HepG2 (cell line): ENCODE measurements at regions not wholly inside any gene's neighbourhood (a gene's known extent, or its start where the extent isn't known, plus 50 kb on each side); places are given as distances from the start of the nearest gene placed in this dataset.
A peak's percentile ranks its signal among the peaks of the same experiment; 100 is the strongest.

Experiments used
- ARHGAP35 ChIP-seq: sonication (generic); formaldehyde crosslinking; IDR thresholded peaks from 2 replicates; pipeline ENCODE4 v1.9.0; 2022; ENCODE audit warnings: mild to moderate bottlenecking, inconsistent platforms, moderate library complexity, missing genetic modification reagents, borderline replicate concordance
- ARID4A ChIP-seq: sonication (generic); formaldehyde crosslinking; IDR thresholded peaks from 2 replicates; pipeline ENCODE4 v1.5.0; 2020; ENCODE audit warnings: mild to moderate bottlenecking, missing genetic modification reagents, borderline replicate concordance
- FOXA3 ChIP-seq: IDR thresholded peaks from 2 replicates; pipeline ENCODE4 v1.6.1; 2016; ENCODE audit warnings: missing genetic modification reagents, missing compliant biosample characterization
- ISX ChIP-seq: sonication (generic); formaldehyde crosslinking; conservative IDR thresholded peaks from 2 replicates; pipeline ENCODE4 v1.5.0; 2020; ENCODE audit warnings: missing genetic modification reagents
- MEIS2 ChIP-seq: sonication (generic); formaldehyde crosslinking; IDR thresholded peaks from 2 replicates; pipeline ENCODE4 v1.9.0; 2021; ENCODE audit warnings: mild to moderate bottlenecking, missing genetic modification reagents
- NCOA1 ChIP-seq: sonication (generic); formaldehyde crosslinking; IDR thresholded peaks from 2 replicates; pipeline ENCODE4 v1.9.0; 2021; ENCODE audit warnings: missing genetic modification reagents
- NFE2 ChIP-seq: sonication (generic); formaldehyde crosslinking; IDR thresholded peaks from 2 replicates; pipeline ENCODE4 v1.4.0; 2020; ENCODE audit warnings: missing genetic modification reagents
- NR2C2 ChIP-seq: sonication (generic); formaldehyde crosslinking; IDR thresholded peaks from 2 replicates; pipeline ENCODE4 v1.4.0; 2020; ENCODE audit warnings: missing genetic modification reagents, mild to moderate bottlenecking, moderate library complexity, borderline replicate concordance
- PHF21A ChIP-seq: sonication (generic); formaldehyde crosslinking; IDR thresholded peaks from 2 replicates; pipeline ENCODE4 v1.5.0; 2020; ENCODE audit warnings: mild to moderate bottlenecking, missing genetic modification reagents
- RELA ChIP-seq: sonication (generic); formaldehyde crosslinking; IDR thresholded peaks from 2 replicates; pipeline ENCODE4 v1.4.0; 2020; ENCODE audit warnings: missing genetic modification reagents
- SALL1 ChIP-seq: sonication (generic); formaldehyde crosslinking; IDR thresholded peaks from 2 replicates; pipeline ENCODE4 v1.8.0; 2022; ENCODE audit warnings: mild to moderate bottlenecking, missing genetic modification reagents
- SOX5 ChIP-seq: IDR thresholded peaks from 2 replicates; pipeline ENCODE4 v1.6.1; 2016; ENCODE audit warnings: borderline replicate concordance
- TCF7 ChIP-seq: sonication (generic); IDR thresholded peaks from 2 replicates; pipeline ENCODE4 v1.6.1; 2016; ENCODE audit warnings: antibody characterized with exemption, low read depth
- WIZ ChIP-seq: sonication (generic); formaldehyde crosslinking; IDR thresholded peaks from 2 replicates; pipeline ENCODE4 v1.5.1; 2020; ENCODE audit warnings: mild to moderate bottlenecking, missing genetic modification reagents
- ZFP36L1 ChIP-seq: sonication (generic); formaldehyde crosslinking; IDR thresholded peaks from 2 replicates; pipeline ENCODE4 v1.8.0; 2022; ENCODE audit warnings: mild to moderate bottlenecking, missing genetic modification reagents, moderate library complexity
- ZNF12 ChIP-seq: sonication (generic); formaldehyde crosslinking; IDR thresholded peaks from 2 replicates; pipeline ENCODE4 v1.5.0; 2020; ENCODE audit warnings: missing genetic modification reagents
- ZNF136 ChIP-seq: sonication (generic); formaldehyde crosslinking; IDR thresholded peaks from 2 replicates; pipeline ENCODE4 v1.8.1; 2022; ENCODE audit warnings: low read depth, mild to moderate bottlenecking, moderate library complexity, missing genetic modification reagents
- ZNF143 ChIP-seq: sonication (generic); formaldehyde crosslinking; IDR thresholded peaks from 2 replicates; pipeline ENCODE4 v1.4.0; 2020; ENCODE audit warnings: missing genetic modification reagents
- ZNF180 ChIP-seq: sonication (generic); formaldehyde crosslinking; IDR thresholded peaks from 2 replicates; pipeline ENCODE4 v1.4.0; 2020; ENCODE audit warnings: low read depth, missing genetic modification reagents, borderline replicate concordance
- ZNF713 ChIP-seq: sonication (generic); formaldehyde crosslinking; IDR thresholded peaks from 2 replicates; pipeline ENCODE4 v1.4.0; 2020; ENCODE audit warnings: mild to moderate bottlenecking, missing genetic modification reagents
- ZNF724P ChIP-seq: sonication (generic); formaldehyde crosslinking; IDR thresholded peaks from 2 replicates; pipeline ENCODE4 v1.8.0; 2022; ENCODE audit warnings: missing genetic modification reagents, borderline replicate concordance
- ZSCAN9 ChIP-seq: IDR thresholded peaks from 2 replicates; pipeline ENCODE4 v1.6.1; 2016; ENCODE audit warnings: borderline replicate concordance
- TF ChIP-seq, protein P1 (sequence below): sonication (generic); formaldehyde crosslinking; IDR thresholded peaks from 2 replicates; pipeline ENCODE4 v1.8.1; 2023; ENCODE audit warnings: mild to moderate bottlenecking, moderate library complexity, missing genetic modification reagents
- TF ChIP-seq, protein P2 (sequence below): sonication (generic); formaldehyde crosslinking; IDR thresholded peaks from 2 replicates; pipeline ENCODE4 v1.5.0; 2020; ENCODE audit warnings: missing genetic modification reagents
- TF ChIP-seq, protein P3 (sequence below): sonication (generic); formaldehyde crosslinking; IDR thresholded peaks from 2 replicates; pipeline ENCODE4 v1.5.1; 2020; ENCODE audit warnings: missing genetic modification reagents, mild to moderate bottlenecking, borderline replicate concordance

DNA sequence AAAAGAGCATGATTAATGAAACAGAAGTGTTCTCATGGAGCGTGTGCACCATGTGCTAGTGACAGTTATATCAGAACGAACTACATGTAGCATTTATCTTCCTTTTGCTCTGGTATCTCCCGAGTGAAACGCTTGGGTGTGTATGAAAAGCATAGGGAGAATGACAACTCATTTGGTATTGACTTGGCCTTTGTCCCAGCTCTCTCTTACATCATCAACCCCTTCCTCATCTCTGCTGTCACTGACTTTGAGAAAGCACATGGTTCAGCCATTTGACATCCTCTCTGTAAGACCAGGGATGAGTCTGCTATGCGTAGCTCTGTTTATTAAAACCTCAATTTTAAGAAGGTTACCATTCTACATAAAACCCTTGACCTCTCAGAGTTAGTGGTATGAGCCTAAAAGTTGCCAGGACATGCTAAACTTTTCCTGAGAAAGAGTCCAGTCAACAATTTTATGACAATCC, 201.0 kb downstream of the NRIP1 start (continued):
- TF ChIP-seq, protein P1, sequence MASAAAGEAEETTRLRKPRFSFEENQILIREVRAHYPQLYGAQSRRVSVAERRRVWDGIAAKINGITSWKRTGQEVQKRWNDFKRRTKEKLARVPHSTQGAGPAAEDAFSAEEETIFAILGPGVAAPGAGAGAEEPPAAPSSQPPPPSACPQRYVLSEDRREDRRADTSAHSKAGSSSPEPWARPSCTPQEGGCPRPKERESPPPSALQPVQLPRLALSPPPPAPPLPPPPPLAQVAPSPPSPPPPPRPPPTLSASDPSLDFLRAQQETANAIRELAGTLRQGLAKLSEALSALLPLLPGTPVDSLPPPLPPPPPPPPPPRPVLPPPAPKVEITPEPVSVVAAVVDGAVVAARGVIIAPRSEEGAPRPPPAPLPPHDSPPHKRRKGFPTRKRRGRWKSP = peak; percentile 49; the same call in 1 of the 2 replicates
- TF ChIP-seq NR2C2 (CRISPR knock-in tag) (peak; percentile 60; the same call in 1 of the 2 replicates), ZNF12 (CRISPR knock-in tag) (peak; percentile 30; the same call in 1 of the 2 replicates), TCF7 (no peak), ZFP36L1 (CRISPR knock-in tag) (no peak; the same call in 1 of the 2 replicates), RELA (no peak), ZNF136 (CRISPR knock-in tag) (no peak), SALL1 (CRISPR knock-in tag) (no peak; the same call in 1 of the 2 replicates), ZSCAN9 (CRISPR knock-in tag) (peak; percentile 93), NCOA1 (CRISPR knock-in tag) (no peak), MEIS2 (CRISPR knock-in tag) (peak; percentile 80; the same call in 1 of the 2 replicates), ZNF724P (CRISPR knock-in tag) (no peak), FOXA3 (peak; percentile 73), ARID4A (CRISPR knock-in tag) (peak; percentile 25; the same call in 1 of the 2 replicates), NFE2 (CRISPR knock-in tag) (no peak), ARHGAP35 (CRISPR knock-in tag) (no peak), WIZ (CRISPR knock-in tag) (no peak), SOX5 (CRISPR knock-in tag) (peak; percentile 52; the same call in 1 of the 2 replicates), ZNF180 (CRISPR knock-in tag) (no peak), ZNF143 (CRISPR knock-in tag) (no peak), ZNF713 (CRISPR knock-in tag) (no peak), ISX (CRISPR knock-in tag) (0 out of 2 replicates have a peak, but pooled peaks have one; percentile 58), PHF21A (peak; percentile 24; the same call in 1 of the 2 replicates)
- TF ChIP-seq, protein P2, sequence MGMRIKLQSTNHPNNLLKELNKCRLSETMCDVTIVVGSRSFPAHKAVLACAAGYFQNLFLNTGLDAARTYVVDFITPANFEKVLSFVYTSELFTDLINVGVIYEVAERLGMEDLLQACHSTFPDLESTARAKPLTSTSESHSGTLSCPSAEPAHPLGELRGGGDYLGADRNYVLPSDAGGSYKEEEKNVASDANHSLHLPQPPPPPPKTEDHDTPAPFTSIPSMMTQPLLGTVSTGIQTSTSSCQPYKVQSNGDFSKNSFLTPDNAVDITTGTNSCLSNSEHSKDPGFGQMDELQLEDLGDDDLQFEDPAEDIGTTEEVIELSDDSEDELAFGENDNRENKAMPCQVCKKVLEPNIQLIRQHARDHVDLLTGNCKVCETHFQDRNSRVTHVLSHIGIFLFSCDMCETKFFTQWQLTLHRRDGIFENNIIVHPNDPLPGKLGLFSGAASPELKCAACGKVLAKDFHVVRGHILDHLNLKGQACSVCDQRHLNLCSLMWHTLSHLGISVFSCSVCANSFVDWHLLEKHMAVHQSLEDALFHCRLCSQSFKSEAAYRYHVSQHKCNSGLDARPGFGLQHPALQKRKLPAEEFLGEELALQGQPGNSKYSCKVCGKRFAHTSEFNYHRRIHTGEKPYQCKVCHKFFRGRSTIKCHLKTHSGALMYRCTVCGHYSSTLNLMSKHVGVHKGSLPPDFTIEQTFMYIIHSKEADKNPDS (CRISPR knock-in tag) = no peak
- TF ChIP-seq, protein P3, sequence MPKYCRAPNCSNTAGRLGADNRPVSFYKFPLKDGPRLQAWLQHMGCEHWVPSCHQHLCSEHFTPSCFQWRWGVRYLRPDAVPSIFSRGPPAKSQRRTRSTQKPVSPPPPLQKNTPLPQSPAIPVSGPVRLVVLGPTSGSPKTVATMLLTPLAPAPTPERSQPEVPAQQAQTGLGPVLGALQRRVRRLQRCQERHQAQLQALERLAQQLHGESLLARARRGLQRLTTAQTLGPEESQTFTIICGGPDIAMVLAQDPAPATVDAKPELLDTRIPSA = no peak
